ENCODE measurements at regions not wholly inside any gene's neighbourhood (a gene's known extent, or its start where the extent isn't known, plus 50 kb on each side); places are given as distances from the start of the nearest gene placed in this dataset.

GRCh38 chr3:65070968-65071367 lies 383.2 kb upstream of the ADAMTS9 start:
- DNase-seq (ENCODE audit: low read depth) = no peak
- H3K4me3 ChIP-seq (ENCODE audit: low read depth, low read length) = no peak overlapping the region
- no peak for TF ChIP-seq CTCF (IDR thresholded peaks at IDR 0.05; ENCODE audit: insufficient read depth, low read length)

GRCh38 chr3:65060904-65061303 lies 373.1 kb upstream of the ADAMTS9 start:
- H3K4me3 ChIP-seq (ENCODE audit: low read depth, low read length) = no peak overlapping the region
- DNase-seq (ENCODE audit: low read depth) = no peak
- no peak for TF ChIP-seq CTCF (IDR thresholded peaks at IDR 0.05; ENCODE audit: insufficient read depth, low read length)

GRCh38 chr3:65052101-65052500 lies 364.3 kb upstream of the ADAMTS9 start:
- no peak for DNase-seq (ENCODE audit: low read depth)
- no peak for TF ChIP-seq CTCF (IDR thresholded peaks at IDR 0.05; ENCODE audit: insufficient read depth, low read length)
- H3K4me3 ChIP-seq (ENCODE audit: low read depth, low read length) = no peak overlapping the region

GRCh38 chr3:65048151-65048550 lies 360.4 kb upstream of the ADAMTS9 start:
- TF ChIP-seq CTCF (IDR thresholded peaks at IDR 0.05; ENCODE audit: insufficient read depth, low read length) = no peak
- no peak for DNase-seq (ENCODE audit: low read depth)
- H3K4me3 ChIP-seq (ENCODE audit: low read depth, low read length) = no peak overlapping the region

GRCh38 chr3:65045138-65045537 lies 357.3 kb upstream of the ADAMTS9 start:
- H3K4me3 ChIP-seq (ENCODE audit: low read depth, low read length) = no peak overlapping the region
- TF ChIP-seq CTCF (IDR thresholded peaks at IDR 0.05; ENCODE audit: insufficient read depth, low read length) = no peak
- no peak for DNase-seq (ENCODE audit: low read depth)

GRCh38 chr3:65044401-65044800 lies 356.6 kb upstream of the ADAMTS9 start:
- DNase-seq (ENCODE audit: low read depth) = no peak
- no peak overlapping the region for H3K4me3 ChIP-seq (ENCODE audit: low read depth, low read length)
- no peak for TF ChIP-seq CTCF (IDR thresholded peaks at IDR 0.05; ENCODE audit: insufficient read depth, low read length)

GRCh38 chr3:65042675-65043074 lies 354.9 kb upstream of the ADAMTS9 start:
- no peak overlapping the region for H3K4me3 ChIP-seq (ENCODE audit: low read depth, low read length)
- DNase-seq (ENCODE audit: low read depth) = no peak
- no peak for TF ChIP-seq CTCF (IDR thresholded peaks at IDR 0.05; ENCODE audit: insufficient read depth, low read length)

Measured in fibroblast of the aortic adventitia (primary cell).